GM21529 (cell line): ENCODE measurements at regions not wholly inside any gene's neighbourhood (a gene's known extent, or its start where the extent isn't known, plus 50 kb on each side); places are given as distances from the start of the nearest gene placed in this dataset.
"Not testable (repeated sequence)": the region's sequence is repeated elsewhere in the genome, so short reads cannot be mapped to it uniquely, and the experiment has no call there.

Experiments
- ATAC-seq: cut with Tn5 transposase; IDR thresholded peaks from one replicate; pipeline ENCODE4 v1.9.1; 2021; ENCODE audit not compliant: unreplicated experiment

DNA sequence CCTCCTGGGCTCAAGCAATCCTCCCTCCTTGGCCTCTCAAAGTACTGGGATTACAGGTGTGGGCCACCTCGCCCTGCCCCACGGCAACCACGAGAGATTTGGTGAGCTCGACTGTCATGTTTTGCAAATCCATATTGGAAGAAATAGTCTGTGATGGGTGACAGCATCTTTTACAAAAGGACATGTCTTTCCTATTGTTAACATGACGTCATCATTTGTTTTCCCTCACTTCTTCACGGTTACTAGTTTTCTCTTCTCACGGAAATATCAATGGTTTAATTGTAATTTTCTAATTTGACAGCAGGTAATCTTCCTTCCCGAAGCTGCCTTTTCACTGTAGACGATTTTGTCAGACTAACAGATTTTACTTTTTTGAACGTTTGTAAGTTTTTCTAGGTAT, 110.8 kb upstream of the GREM2 start:
- ATAC-seq, result no peak

DNA sequence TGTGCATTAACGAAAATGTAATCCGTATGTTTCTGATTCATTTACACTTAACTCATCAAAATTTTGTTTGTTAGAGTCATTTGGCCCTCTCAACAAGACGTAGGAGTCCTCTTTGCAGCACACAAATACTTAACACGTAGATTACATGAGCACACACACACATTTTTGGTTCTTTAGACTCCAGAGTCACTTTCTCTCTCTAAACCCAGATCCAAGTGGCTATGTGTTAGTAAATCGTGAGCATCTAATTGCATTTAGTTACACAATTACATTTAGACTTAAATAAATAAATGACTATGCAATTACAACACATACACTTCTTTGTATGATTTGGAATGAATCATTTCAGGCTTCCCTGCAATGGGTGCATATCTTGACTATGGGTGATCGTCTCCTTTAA, 109.0 kb upstream of the GREM2 start:
- no peak for ATAC-seq

DNA sequence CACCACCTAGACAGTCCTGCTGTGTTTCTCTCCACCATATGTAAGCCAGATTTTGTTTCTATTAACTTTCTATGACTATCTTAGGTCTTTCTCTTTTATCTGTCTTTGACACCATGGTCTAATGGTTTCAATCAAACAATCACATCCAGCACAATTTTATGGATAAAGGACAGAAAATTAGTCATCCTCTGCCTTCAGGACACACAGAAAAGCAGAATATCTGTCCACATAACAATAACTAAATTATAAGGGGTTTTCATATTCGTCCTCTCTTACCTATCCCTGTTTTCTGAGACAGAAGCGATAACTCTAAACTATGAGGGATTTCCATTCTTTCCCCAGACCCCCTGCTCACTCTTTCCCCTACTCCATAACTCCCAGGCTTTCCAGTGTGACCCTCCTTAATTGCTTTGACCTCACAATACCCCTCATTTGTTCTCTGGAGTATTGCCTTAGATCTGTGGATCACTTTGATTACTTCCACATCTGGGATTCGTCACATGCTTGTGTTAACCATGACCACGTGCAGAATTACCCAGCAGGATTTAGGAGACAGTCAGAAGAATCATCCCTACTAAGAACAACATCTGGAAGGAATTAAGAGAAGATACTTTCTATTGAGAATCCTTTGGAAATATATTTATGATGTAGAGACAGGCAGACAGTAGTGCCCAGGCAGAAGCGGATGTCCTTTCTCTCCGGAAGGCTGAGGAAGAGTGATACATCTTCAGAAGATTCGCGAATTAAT, 108.2 kb upstream of the GREM2 start:
- ATAC-seq, result no peak

DNA sequence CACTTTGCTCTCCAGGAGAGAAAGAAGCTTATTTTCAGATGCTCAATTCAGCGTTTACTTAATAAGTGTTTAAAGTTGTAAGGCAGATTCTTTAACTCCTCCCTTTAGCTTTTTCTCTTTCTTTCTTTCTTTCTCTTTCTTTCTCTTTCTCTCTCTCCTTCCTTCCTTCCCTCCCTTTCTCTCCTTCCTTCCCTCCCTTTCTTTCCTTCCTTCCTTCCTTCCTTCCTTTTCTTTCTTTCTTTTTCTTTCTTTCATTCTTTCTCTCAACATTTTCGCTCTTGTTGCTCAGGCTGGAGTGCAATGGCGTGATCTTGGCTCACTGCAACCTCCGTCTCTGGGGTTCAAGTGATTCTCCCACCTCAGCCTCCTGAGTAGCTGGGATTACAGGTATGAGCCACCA, 104.6 kb upstream of the GREM2 start:
- not testable (repeated sequence) for ATAC-seq

DNA sequence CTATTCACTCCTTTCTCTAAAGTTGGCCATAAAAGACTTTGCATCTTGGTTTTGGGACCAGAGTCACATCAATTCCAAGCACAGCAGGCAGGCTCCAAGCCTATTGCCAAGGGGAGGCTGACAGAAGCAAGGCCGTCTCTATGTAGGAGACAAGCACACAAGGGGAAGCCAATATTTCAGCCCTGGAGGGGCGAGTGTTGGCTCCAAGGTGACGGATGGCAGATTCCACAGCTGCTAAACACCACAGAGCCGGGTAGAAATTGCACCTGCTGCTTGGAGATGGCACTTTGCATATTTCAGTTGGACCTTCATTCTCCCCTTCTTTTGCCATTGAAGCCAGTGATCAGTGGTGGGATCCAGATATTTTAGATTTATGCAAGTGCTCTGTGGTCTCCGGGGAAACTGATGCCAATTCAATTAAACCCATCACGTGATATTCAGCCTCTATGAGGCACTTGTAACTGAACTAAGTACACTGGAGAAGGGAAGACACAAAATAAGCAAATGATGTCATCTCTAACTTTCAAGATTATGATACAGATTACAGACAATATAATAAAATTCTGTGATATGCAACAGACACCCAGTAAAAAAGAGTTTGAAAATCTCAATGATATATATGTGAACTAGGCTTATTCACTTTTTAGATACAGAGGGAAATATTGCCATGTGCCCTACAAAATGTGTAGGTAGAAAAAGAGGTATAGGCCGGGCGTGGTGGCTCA, 102.8 kb upstream of the GREM2 start:
- ATAC-seq, result no peak

DNA sequence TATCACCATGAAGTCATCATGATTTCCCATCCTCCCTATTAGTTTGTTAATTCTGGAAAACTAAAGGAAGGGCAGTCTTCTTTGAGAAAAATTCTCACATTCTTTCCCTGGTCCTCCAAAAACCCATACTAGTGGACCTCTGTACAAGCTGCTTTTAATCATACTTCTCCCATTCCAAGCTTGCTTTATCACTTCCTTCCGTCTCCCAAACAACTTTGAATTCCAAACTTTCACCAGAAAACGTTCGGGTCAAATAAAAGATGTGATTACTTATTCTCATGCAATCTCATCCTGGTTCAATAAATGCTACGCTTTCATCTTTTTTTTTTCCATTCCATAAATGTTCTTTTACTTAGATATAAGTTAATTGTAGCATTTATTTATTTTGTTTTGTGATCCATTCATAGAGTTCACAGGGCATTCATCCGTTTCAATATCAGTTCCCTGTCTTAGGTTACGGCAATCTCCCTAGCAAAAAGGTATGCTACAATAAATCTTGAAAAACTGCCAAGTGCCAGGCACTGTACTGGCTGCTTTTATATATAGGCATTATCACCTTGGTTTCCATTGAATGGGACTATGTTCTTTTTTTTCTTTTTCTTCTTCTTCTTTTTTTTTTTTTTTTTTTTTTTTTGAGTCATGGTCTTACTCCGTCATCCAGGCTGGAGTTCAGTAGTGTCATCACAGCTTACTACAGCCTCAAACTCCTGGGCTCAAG, 100.2 kb upstream of the GREM2 start:
- ATAC-seq, result no peak

DNA sequence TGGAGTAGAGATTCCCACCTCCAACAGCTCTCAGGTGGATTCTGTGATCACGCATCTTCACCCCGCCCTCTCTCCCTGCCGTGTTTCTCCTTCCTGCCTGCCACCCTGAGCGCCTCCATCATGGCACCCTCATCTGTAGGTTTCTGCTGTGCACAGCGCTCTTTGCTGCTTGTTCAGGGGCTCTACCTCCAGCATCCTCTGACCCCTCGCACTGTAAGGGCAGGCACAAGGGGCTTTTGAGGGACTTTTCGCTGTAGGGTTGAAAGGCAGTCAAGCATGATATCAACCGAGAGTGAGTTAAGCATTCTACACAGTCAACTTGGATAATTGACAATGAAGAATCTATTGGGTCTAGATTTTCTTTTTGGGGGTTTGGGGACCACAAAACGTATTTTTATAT, 99.1 kb upstream of the GREM2 start:
- no peak for ATAC-seq

DNA sequence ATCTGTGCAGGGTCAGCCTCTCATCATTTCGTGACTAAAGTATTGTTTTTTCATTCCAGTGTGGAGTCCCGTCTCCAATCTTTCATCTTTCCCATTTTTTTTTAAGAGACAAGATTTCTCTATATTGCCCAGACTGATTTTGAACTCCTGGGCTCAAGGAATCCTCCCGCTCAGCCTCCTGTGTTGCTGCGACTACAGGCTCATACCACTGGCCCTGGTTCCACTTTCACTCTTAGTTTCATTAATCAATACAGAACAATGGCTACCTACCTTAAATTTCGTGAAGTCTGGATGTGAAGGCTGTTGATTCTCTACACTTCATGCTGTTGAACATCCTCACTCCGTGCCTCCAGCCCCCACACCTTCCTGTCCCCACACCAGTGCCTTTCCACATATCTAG, 97.7 kb upstream of the GREM2 start:
- no peak for ATAC-seq

DNA sequence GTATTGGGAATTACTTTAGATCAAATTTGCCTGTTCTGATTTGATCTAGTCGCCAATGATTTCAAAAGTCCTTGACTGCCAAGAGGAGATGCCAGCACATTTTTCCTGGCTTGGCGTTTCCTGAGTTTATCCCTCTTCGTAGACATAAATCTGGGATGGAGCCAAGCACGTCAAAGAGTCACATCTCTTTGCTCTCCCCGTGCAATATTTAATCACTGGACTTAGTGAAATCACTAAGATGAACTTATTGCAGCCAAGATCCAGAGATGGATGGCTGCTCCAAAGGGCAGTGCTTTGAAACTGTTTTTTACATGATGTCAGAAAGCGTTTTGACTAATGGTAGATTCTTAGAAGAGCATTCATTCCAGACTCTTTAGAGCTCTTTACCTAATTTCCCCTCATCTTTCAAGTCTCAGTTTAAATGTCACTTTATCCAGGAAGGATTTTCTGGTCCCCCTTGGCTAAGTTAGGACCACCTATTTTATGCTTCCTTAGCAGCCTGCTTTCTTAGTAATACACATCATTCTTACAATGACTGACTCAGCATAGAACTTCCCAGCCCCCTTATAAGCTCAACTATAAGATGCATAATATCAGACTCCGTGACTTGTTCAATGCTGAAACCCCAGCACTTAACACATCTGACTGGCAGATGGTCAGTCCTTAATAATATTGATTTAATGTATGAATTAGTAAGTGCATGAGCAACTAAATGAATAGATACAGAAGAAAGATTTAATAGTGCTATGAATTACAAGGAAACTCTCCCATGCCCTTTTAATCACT, 94.4 kb upstream of the GREM2 start:
- ATAC-seq, result no peak

DNA sequence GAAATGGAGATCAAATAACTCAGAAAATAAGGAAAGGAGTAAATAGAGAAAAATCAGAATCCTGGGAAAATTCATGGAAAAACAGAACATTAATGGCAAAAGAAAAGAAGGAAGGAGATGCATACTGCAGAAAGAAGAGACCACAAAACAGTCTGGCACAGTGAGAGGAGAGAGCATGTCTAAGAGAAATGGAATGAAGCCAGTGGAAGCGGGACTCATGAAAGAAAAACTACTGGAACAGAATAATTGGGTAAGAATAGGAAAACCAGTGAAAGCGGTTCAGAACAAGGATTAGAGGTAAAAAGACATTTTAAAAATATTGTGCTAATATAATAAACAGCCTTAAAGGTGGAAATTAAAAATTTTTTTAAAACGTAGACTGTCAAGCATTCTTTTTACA, 93.6 kb upstream of the GREM2 start:
- no peak for ATAC-seq

DNA sequence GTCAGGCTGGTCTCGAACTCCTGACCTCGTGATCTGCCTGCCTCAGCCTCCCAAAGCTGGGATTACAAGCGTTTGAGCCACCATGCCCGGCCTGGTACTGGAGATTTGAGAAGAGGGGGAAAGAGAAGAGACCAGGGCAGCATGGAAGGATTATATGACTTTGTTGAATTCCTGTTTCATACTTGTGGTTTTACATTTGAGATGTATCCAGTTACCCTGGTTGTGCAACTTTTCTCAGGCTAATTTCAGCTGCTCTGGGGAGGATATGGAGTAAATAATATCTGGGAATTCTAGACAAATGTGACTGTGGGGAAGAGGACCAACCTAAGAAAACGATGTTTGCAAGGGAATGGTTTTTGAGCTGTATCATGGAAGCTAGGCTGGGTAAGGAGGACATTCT, 89.5 kb upstream of the GREM2 start:
- no peak for ATAC-seq

DNA sequence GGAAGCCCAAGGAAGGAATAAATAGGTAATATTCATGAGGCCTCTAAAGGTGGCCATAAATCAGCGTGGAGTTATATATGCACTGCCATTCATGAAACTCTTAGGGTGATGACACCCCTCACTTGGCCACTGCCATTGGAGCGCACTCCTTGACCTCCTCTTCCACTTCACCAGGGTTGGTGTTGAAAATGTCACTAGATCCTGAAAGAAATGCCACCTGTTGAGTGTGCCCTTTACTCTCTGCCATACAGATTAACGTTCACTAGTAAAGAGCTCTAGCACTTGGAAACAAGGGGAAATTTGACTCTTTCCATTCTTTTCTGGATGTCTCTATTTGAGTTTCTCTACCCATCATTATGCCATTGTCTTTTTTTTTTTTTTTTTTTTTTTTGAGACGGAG, 83.5 kb upstream of the GREM2 start:
- ATAC-seq, result no peak

DNA sequence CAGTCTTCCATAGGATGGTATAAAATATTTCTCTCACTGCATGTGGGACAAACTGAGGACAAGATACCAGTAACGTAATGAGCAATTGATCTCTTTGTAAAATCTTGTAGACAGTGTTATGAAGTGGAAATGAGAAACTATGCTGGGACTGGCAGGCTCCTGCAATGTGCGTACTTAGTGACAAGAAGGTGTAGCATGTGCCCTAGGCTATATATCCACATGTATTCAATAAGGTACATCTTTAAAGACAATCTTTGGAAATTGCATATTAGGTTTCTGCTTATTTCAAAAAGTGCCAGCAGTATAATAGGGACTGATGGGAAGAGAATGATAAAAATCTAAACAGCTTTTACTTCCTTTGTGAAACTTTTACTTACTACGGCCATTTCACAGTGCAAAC, 81.9 kb upstream of the GREM2 start:
- ATAC-seq, result no peak

DNA sequence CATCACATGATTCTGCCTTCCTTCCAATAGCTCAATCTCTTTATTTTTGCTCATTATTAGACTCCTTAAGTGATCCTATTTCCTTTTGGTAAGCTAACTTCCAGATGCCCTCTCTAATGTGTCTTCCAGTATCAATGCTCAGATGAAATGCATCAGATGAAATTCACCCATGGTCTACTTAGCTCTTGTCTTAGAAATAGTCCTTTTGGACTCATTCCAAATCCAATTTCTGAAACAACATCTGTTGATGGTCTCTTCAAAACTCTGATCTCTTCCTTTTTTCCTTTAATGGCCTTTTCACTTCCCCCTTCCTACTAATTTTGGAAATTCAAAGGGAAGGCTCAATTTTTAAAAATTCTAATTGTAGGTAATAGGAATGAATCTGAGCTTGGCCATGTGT, 81.1 kb upstream of the GREM2 start:
- no peak for ATAC-seq

DNA sequence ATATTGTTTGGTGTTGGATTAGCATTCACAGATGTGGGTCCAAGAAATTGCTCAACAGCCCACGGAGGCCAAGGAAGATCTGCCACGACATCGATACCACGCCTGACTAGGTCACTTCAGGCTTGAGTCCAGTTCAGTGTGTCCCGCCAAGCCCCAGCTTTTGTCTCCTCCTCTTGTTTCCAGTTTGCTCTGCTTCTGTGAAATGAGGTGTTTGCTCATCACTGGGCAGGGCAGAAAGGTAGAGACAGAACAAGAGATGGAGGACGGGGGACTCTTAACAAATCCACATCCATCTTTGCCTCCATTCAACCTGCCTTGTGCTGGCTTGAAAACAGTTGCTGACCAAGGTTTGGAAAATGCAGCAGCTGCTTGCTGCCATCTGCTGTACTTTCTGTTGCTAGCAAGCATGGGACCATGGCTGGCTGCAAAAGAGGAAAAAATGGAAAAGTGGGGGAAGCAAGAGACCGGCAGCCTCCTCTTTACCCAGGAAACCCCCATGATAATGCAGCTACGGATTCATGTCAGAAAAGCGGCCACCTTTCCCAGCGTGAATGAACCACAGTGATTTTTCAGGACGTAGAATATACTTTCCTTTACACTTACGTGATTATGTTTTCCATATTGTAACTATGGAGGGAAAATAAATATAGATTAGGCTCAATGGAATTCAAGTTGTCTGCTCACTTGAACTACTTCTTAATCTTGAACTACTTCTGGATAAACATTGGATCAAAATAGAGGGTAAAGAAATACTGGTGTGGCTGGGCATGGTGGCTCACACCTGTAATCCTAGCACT, 80.2 kb upstream of the GREM2 start:
- no peak for ATAC-seq

DNA sequence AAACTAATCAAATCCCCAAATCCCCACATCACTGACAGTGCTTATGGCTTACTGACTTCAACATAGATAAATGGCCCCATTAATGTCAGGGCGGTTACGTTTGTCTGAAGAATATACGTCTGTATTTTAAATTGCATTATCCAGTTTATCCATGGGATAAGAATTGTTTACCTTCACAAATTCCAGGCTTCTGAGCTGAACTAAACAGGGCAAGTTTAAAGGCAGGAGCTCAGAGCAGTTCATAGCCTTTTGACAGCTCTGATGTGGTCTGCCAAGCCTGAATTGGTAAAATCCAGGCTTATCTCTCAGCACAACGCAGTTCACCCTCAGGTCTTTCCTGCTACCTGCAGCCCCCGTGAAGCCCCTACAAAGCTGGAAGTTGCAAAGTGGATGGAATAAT, 79.5 kb upstream of the GREM2 start:
- no peak for ATAC-seq

DNA sequence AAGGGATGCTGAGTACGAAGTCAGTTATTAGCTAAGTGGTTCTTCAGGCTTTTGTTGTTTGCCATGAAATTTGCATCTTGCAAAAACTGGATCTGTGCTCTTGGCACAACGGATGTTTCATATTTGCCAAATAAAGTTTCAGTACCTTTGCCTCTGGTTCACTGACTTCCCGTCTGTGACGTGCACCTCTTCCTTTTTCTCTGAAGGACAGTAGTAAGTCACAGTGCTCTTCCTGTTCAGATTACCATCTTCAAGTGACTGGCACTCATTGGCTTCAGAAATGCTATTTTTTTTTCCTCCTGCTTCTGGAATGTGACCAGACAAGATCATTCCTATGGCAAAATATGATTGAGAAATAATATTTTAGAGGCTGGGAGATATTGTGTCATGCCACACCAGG, 75.9 kb upstream of the GREM2 start:
- ATAC-seq, result peak; percentile 79

DNA sequence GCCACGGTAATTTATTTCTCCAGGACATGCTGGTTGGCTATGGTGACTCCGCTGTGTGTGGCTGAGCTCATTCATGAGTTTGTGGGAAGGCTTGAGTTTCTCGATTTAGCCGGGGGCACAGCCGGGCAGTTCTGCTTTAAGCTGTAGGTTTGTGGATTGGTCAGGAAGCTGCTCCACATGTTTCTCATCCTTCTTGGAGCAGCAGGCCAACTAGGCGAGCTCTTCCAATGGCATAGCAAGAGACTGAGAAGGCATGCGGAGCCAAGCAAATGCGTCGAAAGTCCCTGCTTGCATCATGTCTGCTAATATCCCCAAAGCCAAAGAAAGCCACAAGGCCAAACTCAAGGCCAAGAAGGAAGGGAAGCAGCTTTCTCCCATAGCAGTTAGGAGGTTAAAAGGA, 71.6 kb upstream of the GREM2 start:
- ATAC-seq, result no peak

DNA sequence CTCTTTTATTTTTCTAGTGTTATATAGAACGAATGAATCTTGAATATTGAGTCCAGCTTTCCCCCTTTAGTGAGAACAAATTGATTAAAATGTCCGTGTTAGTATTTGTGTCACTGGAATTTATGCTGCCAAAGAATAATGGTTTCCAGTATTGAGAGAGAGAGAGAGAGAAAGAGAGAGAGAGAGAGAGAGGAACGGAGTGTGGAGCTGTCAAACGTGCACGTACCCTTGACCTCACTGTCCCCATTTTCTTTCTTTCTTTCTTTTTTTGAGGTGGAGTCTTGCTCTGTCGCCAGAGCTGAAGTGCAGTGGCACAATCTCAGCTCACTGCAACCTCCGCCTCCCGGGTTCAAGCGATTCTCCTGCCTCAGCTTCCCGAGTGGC, 70.9 kb upstream of the GREM2 start:
- ATAC-seq, result no peak

DNA sequence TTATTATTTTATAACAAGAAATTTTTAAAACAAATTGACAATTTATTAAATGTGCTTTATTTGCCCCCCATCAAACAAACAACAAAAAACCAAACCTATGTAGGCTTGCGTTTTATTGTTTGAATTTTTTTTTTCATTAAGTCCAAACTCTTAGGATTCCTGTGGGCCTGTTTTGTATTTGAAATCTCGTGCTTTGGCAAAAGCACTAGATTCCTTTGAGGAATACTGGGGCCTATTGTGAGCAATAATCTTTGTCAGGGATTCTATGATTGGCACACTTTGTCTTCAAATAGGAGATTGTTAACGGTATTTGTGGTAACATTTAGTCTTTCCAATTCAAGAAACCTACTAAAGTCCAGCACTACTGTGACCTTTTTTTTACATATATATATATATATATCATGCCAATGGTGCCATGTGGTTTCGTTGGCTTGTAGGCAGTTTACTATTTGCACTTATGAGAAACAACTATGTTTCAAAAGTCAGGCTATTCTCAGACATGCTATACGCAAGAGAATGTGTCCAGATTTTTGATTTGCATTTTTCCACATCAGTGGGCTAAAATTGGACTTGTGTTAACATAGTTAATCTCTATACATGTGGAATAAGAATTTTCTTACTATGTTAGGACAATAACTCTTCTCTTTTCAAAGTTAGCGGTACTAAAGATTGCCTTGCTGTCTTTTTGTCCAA, 70.4 kb upstream of the GREM2 start:
- ATAC-seq, result no peak
